Neural crest cell (in vitro differentiated cells): ENCODE measurements at regions not wholly inside any gene's neighbourhood (a gene's known extent, or its start where the extent isn't known, plus 50 kb on each side); places are given as distances from the start of the nearest gene placed in this dataset. TPM values are rescaled to one million over a fixed set of nuclear protein-coding genes. Genes with fewer than 3 reads are reported as not detected.
A peak's percentile ranks its signal among the peaks of the same experiment; 100 is the strongest.
"Not testable (repeated sequence)": the region's sequence is repeated elsewhere in the genome, so short reads cannot be mapped to it uniquely, and the experiment has no call there.

ENCODE experiments used
- DNase-seq: peaks from one replicate; pipeline ENCODE4 v3.0.0; 2021; ENCODE audit warnings: low read depth, mixed read lengths, low spot score
- H3K27ac Mint-ChIP-seq: one replicate; pipeline ENCODE4 v1.8.0; 2021; ENCODE audit warnings: mild to moderate bottlenecking, mixed read lengths; ENCODE audit not compliant: unreplicated experiment
- H3K27me3 Mint-ChIP-seq: 2 replicates; pipeline ENCODE4 v1.8.0; 2021; ENCODE audit warnings: low read depth, mild to moderate bottlenecking, mixed read lengths
- H3K36me3 Mint-ChIP-seq: 2 replicates; pipeline ENCODE4 v1.8.0; 2021; ENCODE audit warnings: low read depth, mild to moderate bottlenecking, mixed read lengths
- H3K4me1 Mint-ChIP-seq: 2 replicates; pipeline ENCODE4 v1.8.0; 2021; ENCODE audit warnings: mixed read lengths
- H3K4me3 Mint-ChIP-seq: one replicate; pipeline ENCODE4 v1.8.0; 2021; ENCODE audit warnings: mild to moderate bottlenecking, mixed read lengths
- H3K9me3 Mint-ChIP-seq: 2 replicates; pipeline ENCODE4 v1.8.0; 2021; ENCODE audit warnings: mixed read lengths
- CTCF ChIP-seq: fragments of 200-600 bp; sonication (generic); conservative IDR thresholded peaks from 2 replicates; pipeline ENCODE4 v1.5.0; 2021; ENCODE audit warnings: antibody characterized with exemption, mild to moderate bottlenecking
- microRNA-seq: library from miRNA; unstranded; fragments of <30 nt; microRNA quantifications from one replicate; pipeline ENCODE4, GENCODE V29; 2020

DNA sequence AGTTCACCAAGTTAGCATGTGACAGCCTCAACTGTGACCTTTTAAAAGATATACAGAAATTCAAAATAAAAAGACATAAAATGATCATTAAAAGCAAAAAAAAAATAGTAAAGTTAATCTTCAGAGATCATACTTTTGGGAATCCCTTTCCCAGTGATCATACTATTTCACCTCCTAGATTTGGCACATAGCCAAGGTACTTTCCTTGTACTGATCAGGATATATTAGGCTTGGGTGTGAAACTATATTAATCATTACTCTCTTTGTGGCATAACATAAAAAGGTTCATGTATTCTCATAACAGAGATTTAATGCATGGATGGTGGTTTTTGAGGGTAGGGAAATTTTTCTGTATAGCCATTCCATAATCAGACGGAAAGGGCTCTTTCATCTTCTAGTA lies 109.6 kb upstream of the ZWINT start:
- H3K27me3 Mint-ChIP-seq: no peaks in the 10 kb centered on the region

GRCh38 chr10:56469482-56469881 lies 108.4 kb upstream of the ZWINT start:
- Mint-ChIP-seq H3K27me3 (no peaks in the 10 kb centered on the region), H3K36me3 (no peaks in the 10 kb centered on the region), H3K4me1 (no peaks in the 10 kb centered on the region), H3K27ac (no peak overlapping the region), H3K9me3 (peaks cover 2% of the 10 kb centered on the region), H3K4me3 (no peak overlapping the region)
- TF ChIP-seq CTCF: no peak
- no peak for DNase-seq

More for the DNA sequence above, 109.6 kb upstream of the ZWINT start:
- no peak for DNase-seq
- H3K27ac Mint-ChIP-seq: no peak overlapping the region
- H3K9me3 Mint-ChIP-seq: peaks cover 2% of the 10 kb centered on the region
- H3K36me3 Mint-ChIP-seq: no peaks in the 10 kb centered on the region
- no peak for TF ChIP-seq CTCF
- H3K4me1 Mint-ChIP-seq: no peaks in the 10 kb centered on the region
- no peak overlapping the region for H3K4me3 Mint-ChIP-seq

DNA sequence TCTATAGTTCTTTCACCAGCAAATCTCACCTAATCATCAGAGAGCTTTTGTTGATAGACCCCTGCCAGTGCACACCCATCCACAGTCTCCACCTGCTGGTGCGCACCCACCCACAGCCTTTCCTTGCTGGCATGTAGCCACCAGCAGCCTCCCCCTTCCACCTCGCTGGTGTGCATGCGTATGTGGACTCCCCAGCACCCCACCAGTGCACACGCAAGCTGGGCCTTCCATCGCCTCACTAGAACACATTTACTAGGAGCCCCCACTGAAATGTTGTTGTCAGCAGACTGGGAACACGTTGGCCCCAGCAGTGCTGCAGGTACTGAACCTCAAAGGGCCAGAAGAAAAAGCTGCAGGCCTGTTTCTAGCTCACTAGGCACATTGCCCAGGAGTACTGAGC lies 104.9 kb upstream of the ZWINT start:
- peaks cover 2% of the 10 kb centered on the region for H3K9me3 Mint-ChIP-seq
- H3K4me3 Mint-ChIP-seq: no peak overlapping the region
- no peak for DNase-seq
- no peak for TF ChIP-seq CTCF
- H3K27me3 Mint-ChIP-seq: no peaks in the 10 kb centered on the region
- no peak overlapping the region for H3K27ac Mint-ChIP-seq
- H3K4me1 Mint-ChIP-seq: no peaks in the 10 kb centered on the region
- no peaks in the 10 kb centered on the region for H3K36me3 Mint-ChIP-seq

- Mint-ChIP-seq H3K36me3 (peaks cover 2% of the 10 kb centered on the region), H3K9me3 (peaks cover 4% of the 10 kb centered on the region), H3K27me3 (no peaks in the 10 kb centered on the region), H3K4me3 (no peak overlapping the region), H3K4me1 (no peaks in the 10 kb centered on the region), H3K27ac (no peak overlapping the region)
- TF ChIP-seq CTCF: peak; percentile 42
- no peak for DNase-seq
Measured at GRCh38 chr10:56449770-56450169, 88.7 kb upstream of the ZWINT start.

- H3K4me1 Mint-ChIP-seq, H3K4me3 Mint-ChIP-seq, H3K36me3 Mint-ChIP-seq, DNase-seq, H3K27me3 Mint-ChIP-seq, H3K27ac Mint-ChIP-seq, H3K9me3 Mint-ChIP-seq: not testable (repeated sequence)
Measured at GRCh38 chr10:56447613-56448012, 86.6 kb upstream of the ZWINT start.

- not testable (repeated sequence) for H3K36me3 Mint-ChIP-seq, H3K27me3 Mint-ChIP-seq, H3K4me1 Mint-ChIP-seq, H3K4me3 Mint-ChIP-seq, H3K27ac Mint-ChIP-seq, H3K9me3 Mint-ChIP-seq, DNase-seq
Measured at GRCh38 chr10:56441337-56441736, 80.3 kb upstream of the ZWINT start.

Small RNA genes lying in the stretch of these regions (microRNA-seq; reads per million reads assigned to microRNA genes)
- gene MIR3924: not detected
